H9 (cell line): ENCODE measurements at regions not wholly inside any gene's neighbourhood (a gene's known extent, or its start where the extent isn't known, plus 50 kb on each side); places are given as distances from the start of the nearest gene placed in this dataset.

ENCODE experiments used
- DNase-seq: peaks from one replicate; pipeline ENCODE4 v3.0.0-alpha.2; 2017
- H2AFZ ChIP-seq: one replicate; pipeline ENCODE4 v1.6.1; 2013; ENCODE audit warnings: mild to moderate bottlenecking, low read length, control low read depth, moderate library complexity
- H2AK5ac ChIP-seq: 2 replicates; pipeline ENCODE4 v1.6.1; 2013; ENCODE audit warnings: low read length, control low read depth, mixed read lengths; ENCODE audit not compliant: insufficient read length
- H2BK120ac ChIP-seq: one replicate; pipeline ENCODE4 v1.6.1; 2013; ENCODE audit warnings: low read depth, mild to moderate bottlenecking, low read length, control low read depth, inconsistent platforms; ENCODE audit not compliant: poor library complexity, severe bottlenecking
- H2BK12ac ChIP-seq: 2 replicates; pipeline ENCODE4 v1.6.1; 2013; ENCODE audit warnings: low read length, control low read depth, mixed read lengths, low read depth; ENCODE audit not compliant: insufficient read length
- H2BK15ac ChIP-seq: 2 replicates; pipeline ENCODE4 v1.6.1; 2013; ENCODE audit warnings: low read depth, low read length, control low read depth
- H2BK20ac ChIP-seq: one replicate; pipeline ENCODE4 v1.6.1; 2013; ENCODE audit warnings: low read depth, mild to moderate bottlenecking, low read length, control low read depth, inconsistent platforms; ENCODE audit not compliant: poor library complexity, severe bottlenecking
- H2BK5ac ChIP-seq: 2 replicates; pipeline ENCODE4 v1.6.1; 2013; ENCODE audit warnings: low read length, control low read depth, mixed read lengths; ENCODE audit not compliant: insufficient read length
- H3K14ac ChIP-seq: 2 replicates; pipeline ENCODE4 v1.6.1; 2013; ENCODE audit warnings: low read length, control low read depth; ENCODE audit not compliant: insufficient read depth
- H3K18ac ChIP-seq: 2 replicates; pipeline ENCODE4 v1.6.1; 2013; ENCODE audit warnings: low read depth, mild to moderate bottlenecking, mixed read lengths, low read length, control low read depth; ENCODE audit not compliant: insufficient read length
- H3K23ac ChIP-seq: 2 replicates; pipeline ENCODE4 v1.6.1; 2013; ENCODE audit warnings: low read length, control low read depth, mixed read lengths, low read depth; ENCODE audit not compliant: insufficient read length
- H3K23me2 ChIP-seq: 2 replicates; pipeline ENCODE4 v1.6.1; 2013; ENCODE audit warnings: low read depth, mild to moderate bottlenecking, mixed read lengths, low read length, control low read depth; ENCODE audit not compliant: insufficient read length, poor library complexity, severe bottlenecking
- H3K27ac ChIP-seq: 2 replicates; pipeline ENCODE4 v1.5.1; 2013; ENCODE audit warnings: low read length, control low read depth, mixed read lengths, low read depth; ENCODE audit not compliant: insufficient read length
- H3K27me3 ChIP-seq: 2 replicates; pipeline ENCODE4 v1.6.1; 2013; ENCODE audit warnings: low read length, control low read depth, inconsistent platforms; ENCODE audit not compliant: insufficient read depth
- H3K4ac ChIP-seq: 2 replicates; pipeline ENCODE4 v1.6.1; 2013; ENCODE audit warnings: low read depth, mild to moderate bottlenecking, control low read depth, inconsistent platforms, low read length, moderate library complexity
- H3K4me1 ChIP-seq: 2 replicates; pipeline ENCODE4 v1.6.1; 2013; ENCODE audit warnings: low read length, control low read depth, inconsistent platforms; ENCODE audit not compliant: insufficient read depth
- H3K4me2 ChIP-seq: 2 replicates; pipeline ENCODE4 v1.6.1; 2013; ENCODE audit warnings: low read length, control low read depth, mixed read lengths; ENCODE audit not compliant: insufficient read length, insufficient read depth
- H3K56ac ChIP-seq: 2 replicates; pipeline ENCODE4 v1.6.1; 2013; ENCODE audit warnings: low read depth, mild to moderate bottlenecking, mixed read lengths, low read length, control low read depth; ENCODE audit not compliant: insufficient read length
- H3K79me1 ChIP-seq: 2 replicates; pipeline ENCODE4 v1.6.1; 2013; ENCODE audit warnings: low read depth, mild to moderate bottlenecking, moderate library complexity, low read length, control low read depth, inconsistent platforms; ENCODE audit not compliant: insufficient read depth, poor library complexity, severe bottlenecking
- H3K79me2 ChIP-seq: 2 replicates; pipeline ENCODE4 v1.6.1; 2013; ENCODE audit warnings: low read length, control low read depth, inconsistent platforms; ENCODE audit not compliant: insufficient read depth
- H3K9ac ChIP-seq: 2 replicates; pipeline ENCODE4 v1.6.1; 2013; ENCODE audit warnings: low read length, control low read depth, mixed read lengths; ENCODE audit not compliant: insufficient read length; ENCODE audit errors: extremely low read depth
- H3K9me3 ChIP-seq: one replicate; pipeline ENCODE4 v1.6.1; 2013; ENCODE audit warnings: low read depth, low read length, inconsistent platforms; ENCODE audit not compliant: control insufficient read depth
- H3T11ph ChIP-seq: one replicate; pipeline ENCODE4 v1.6.1; 2013; ENCODE audit warnings: mild to moderate bottlenecking, low read length, control low read depth, inconsistent platforms
- H4K20me1 ChIP-seq: one replicate; pipeline ENCODE4 v1.6.1; 2013; ENCODE audit not compliant: control insufficient read depth, insufficient read length, insufficient read depth
- H4K5ac ChIP-seq: 2 replicates; pipeline ENCODE4 v1.6.1; 2013; ENCODE audit warnings: low read depth, mild to moderate bottlenecking, mixed read lengths, low read length, control low read depth; ENCODE audit not compliant: insufficient read length
- H4K8ac ChIP-seq: replicated peaks from 2 replicates; pipeline ENCODE4 v1.6.1; 2013; ENCODE audit warnings: low read length, control low read depth, mixed read lengths, low read depth; ENCODE audit not compliant: insufficient read length
- H4K91ac ChIP-seq: 2 replicates; pipeline ENCODE4 v1.6.1; 2013; ENCODE audit warnings: low read depth, mild to moderate bottlenecking, moderate library complexity, mixed read lengths, low read length, control low read depth; ENCODE audit not compliant: insufficient read length
- H3K27ac Mint-ChIP-seq, 3 experiments: 2 replicates in 2 of 3; 3 replicates in 1 of 3; pipeline ENCODE4 v1.8.0; 2020 to 2021; ENCODE audit warnings: mixed read lengths in 3 of 3, mild to moderate bottlenecking in 1 of 3, moderate library complexity in 1 of 3
- H3K27me3 Mint-ChIP-seq: 2 replicates; pipeline ENCODE4 v1.8.0; 2021; ENCODE audit warnings: low read depth, mild to moderate bottlenecking, moderate library complexity, mixed read lengths
- H3K36me3 Mint-ChIP-seq, 3 experiments: 2 replicates in 2 of 3; 3 replicates in 1 of 3; pipeline ENCODE4 v1.8.0; 2020 to 2021; ENCODE audit warnings: low read depth in 3 of 3, mixed read lengths in 3 of 3; ENCODE audit not compliant: insufficient read depth in 1 of 3
- H3K4me1 Mint-ChIP-seq, 2 experiments: 2 replicates each; pipeline ENCODE4 v1.8.0; 2020; ENCODE audit warnings: mixed read lengths in 2 of 2
- H3K4me3 Mint-ChIP-seq, 2 experiments: 2 replicates in 1 of 2; 3 replicates in 1 of 2; pipeline ENCODE4 v1.8.0; 2020 to 2021; ENCODE audit warnings: mild to moderate bottlenecking in 2 of 2, mixed read lengths in 2 of 2, moderate library complexity in 1 of 2
- H3K9me3 Mint-ChIP-seq, 2 experiments: 2 replicates in 1 of 2; 3 replicates in 1 of 2; pipeline ENCODE4 v1.8.0; 2020; ENCODE audit warnings: mild to moderate bottlenecking in 2 of 2, mixed read lengths in 2 of 2, moderate library complexity in 1 of 2
- CTCF ChIP-seq: fragments of 200-600 bp; sonication (generic); conservative IDR thresholded peaks from 3 replicates; pipeline ENCODE4 v1.8.0; 2021; ENCODE audit warnings: antibody characterized with exemption, mild to moderate bottlenecking
- WGBS: extraction: QIAGEN DNeasy Blood & Tissue Kit; methylation state at CpG from one replicate; pipeline ENCODE4 v1.1.7; 2013; ENCODE audit warnings: missing lambda C conversion rate, low lambda C conversion rate, mixed read lengths; ENCODE audit not compliant: insufficient read length; ENCODE audit errors: extremely low coverage; 5-methylcytosine and 5-hydroxymethylcytosine counted together

GRCh38 chr12:41634091-41634490 is 446.0 kb downstream of the PDZRN4 start:
- Histone ChIP-seq H3K23ac (no peak overlapping the region), H2AFZ (no peak overlapping the region), H4K5ac (no peak overlapping the region), H3K4me1 (no peaks in the 10 kb centered on the region), H3K4ac (no peak overlapping the region), H2BK20ac (no peak overlapping the region), H3K56ac (no peak overlapping the region), H3K14ac (no peak overlapping the region), H3K9ac (no peak overlapping the region), H3K23me2 (no peaks in the 10 kb centered on the region), H2BK120ac (no peak overlapping the region), H3K4me2 (no peak overlapping the region), H3K9me3 (no peaks in the 10 kb centered on the region), H2BK15ac (no peak overlapping the region), H4K8ac (no peak overlapping the region), H3K79me1 (no peaks in the 10 kb centered on the region), H2AK5ac (no peak overlapping the region), H3K27me3 (no peaks in the 10 kb centered on the region), H2BK12ac (no peak overlapping the region), H3T11ph (no peak overlapping the region), H3K18ac (no peak overlapping the region), H3K79me2 (no peaks in the 10 kb centered on the region), H4K20me1 (no peaks in the 10 kb centered on the region), H2BK5ac (no peak overlapping the region), H4K91ac (no peak overlapping the region), H3K27ac (no peak overlapping the region)
- Mint-ChIP-seq H3K27ac (no peak overlapping the region), H3K4me1 (no peaks in the 10 kb centered on the region), H3K36me3 (peaks cover 2 to 14% (median 9%) of the 10 kb centered on the region in 3 experiments; a peak in 4 of 7 replicates), H3K27me3 (no peaks in the 10 kb centered on the region), H3K9me3 (peaks cover 12 to 15% of the 10 kb centered on the region in 2 experiments; a peak in 4 of 5 replicates), H3K4me3 (no peak overlapping the region)
- no peak for DNase-seq
- no CpG with 5 or more reads among the region's 4 CpGs for WGBS
- no peak for TF ChIP-seq CTCF
